HT-29 (cell line): ENCODE measurements at regions not wholly inside any gene's neighbourhood (a gene's known extent, or its start where the extent isn't known, plus 50 kb on each side); places are given as distances from the start of the nearest gene placed in this dataset.

ENCODE experiments used
- DNase-seq: peaks from one replicate; pipeline ENCODE4 v3.0.0-alpha.2; 2015; ENCODE audit warnings: low spot score

GRCh38 chr5:97542469-97542868, 359.4 kb upstream of the RIOK2 start:
- no peak for DNase-seq

- DNase-seq: no peak
These were observed 360.1 kb upstream of the RIOK2 start for GRCh38 chr5:97543166-97543565.

GRCh38 chr5:97544240-97544639, 361.2 kb upstream of the RIOK2 start:
- DNase-seq: no peak

- DNase-seq: no peak
These were observed 361.6 kb upstream of the RIOK2 start for GRCh38 chr5:97544678-97545077.

GRCh38 chr5:97545446-97545845, 362.4 kb upstream of the RIOK2 start:
- DNase-seq: no peak

- no peak for DNase-seq
These were observed 363.0 kb upstream of the RIOK2 start for GRCh38 chr5:97545886-97546535.

- DNase-seq: no peak
These were observed 364.4 kb upstream of the RIOK2 start for GRCh38 chr5:97547430-97547829.

GRCh38 chr5:97547999-97548738, 365.1 kb upstream of the RIOK2 start:
- no peak for DNase-seq

- no peak for DNase-seq
These were observed 365.7 kb upstream of the RIOK2 start for GRCh38 chr5:97548739-97549080.

- no peak for DNase-seq
These were observed 366.4 kb upstream of the RIOK2 start for GRCh38 chr5:97549496-97549895.

GRCh38 chr5:97550164-97550563, 367.1 kb upstream of the RIOK2 start:
- DNase-seq: no peak

GRCh38 chr5:97550818-97551217, 367.8 kb upstream of the RIOK2 start:
- DNase-seq: no peak

- DNase-seq: no peak
These were observed 370.8 kb upstream of the RIOK2 start for GRCh38 chr5:97553604-97554452.

- DNase-seq: no peak
These were observed 372.1 kb upstream of the RIOK2 start for GRCh38 chr5:97554977-97555643.

GRCh38 chr5:97555644-97555981, 372.6 kb upstream of the RIOK2 start:
- DNase-seq: no peak

- no peak for DNase-seq
These were observed 377.0 kb upstream of the RIOK2 start for GRCh38 chr5:97559827-97560598.

- no peak for DNase-seq
These were observed 377.5 kb upstream of the RIOK2 start for GRCh38 chr5:97560599-97560993.

- DNase-seq: no peak
These were observed 380.1 kb upstream of the RIOK2 start for GRCh38 chr5:97563050-97563657.

- no peak for DNase-seq
These were observed 385.3 kb upstream of the RIOK2 start for GRCh38 chr5:97568382-97568781.

- no peak for DNase-seq
These were observed 387.2 kb upstream of the RIOK2 start for GRCh38 chr5:97570242-97570641.

- no peak for DNase-seq
These were observed 392.3 kb upstream of the RIOK2 start for GRCh38 chr5:97575322-97575721.
